ENCODE measurements at regions not wholly inside any gene's neighbourhood (a gene's known extent, or its start where the extent isn't known, plus 50 kb on each side); places are given as distances from the start of the nearest gene placed in this dataset.

DNA sequence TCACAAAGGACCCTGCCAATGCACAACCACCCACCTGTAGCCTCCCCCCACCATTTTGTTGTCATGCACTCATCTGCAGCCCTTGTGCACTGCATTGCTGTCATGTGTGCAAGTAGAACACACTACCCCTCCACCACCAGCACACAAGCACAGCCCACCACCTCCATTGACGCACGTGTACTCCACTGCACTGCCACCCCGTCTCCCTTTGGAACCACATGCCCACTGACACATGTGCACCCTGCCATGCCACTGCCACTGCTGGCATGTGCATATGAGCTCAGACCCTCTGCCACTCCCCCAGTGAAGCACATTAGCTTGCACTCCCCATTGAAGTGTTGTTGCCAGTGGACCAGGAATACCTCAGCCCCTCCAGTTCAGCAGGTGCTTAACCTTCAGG is 530.3 kb upstream of the ACO1 start:
- H3K36me3 ChIP-seq: no peaks in the 10 kb centered on the region
- H3K27me3 ChIP-seq: no peaks in the 10 kb centered on the region
- DNase-seq: no peak
- no peak for TF ChIP-seq CTCF (IDR thresholded peaks at IDR 0.05; ENCODE audit: low read depth, low read length)
- no peaks in the 10 kb centered on the region for H3K9me3 ChIP-seq
- no peak overlapping the region for H3K4me3 ChIP-seq (ENCODE audit: low read depth, low read length)
- no peaks in the 10 kb centered on the region for H3K4me1 ChIP-seq

DNA sequence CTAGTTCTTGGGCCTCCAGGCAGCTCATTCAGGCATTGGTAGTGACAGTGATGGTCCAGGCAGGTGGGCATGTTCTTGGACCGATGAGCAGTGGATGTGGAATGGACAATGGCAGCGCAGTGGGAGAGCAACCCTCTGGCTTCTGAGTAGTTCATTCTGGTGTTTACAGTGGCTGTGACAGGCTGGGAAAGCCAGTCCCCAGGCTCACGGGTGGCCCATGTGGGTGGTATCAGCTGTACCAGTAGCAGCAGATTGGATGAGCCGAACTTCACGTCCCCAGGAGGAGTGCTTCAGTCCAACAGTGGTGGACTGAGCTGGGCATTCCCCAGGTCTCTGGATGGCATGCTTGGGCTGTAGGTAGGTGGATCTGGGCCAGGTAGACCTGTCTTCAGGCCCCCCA is 515.6 kb upstream of the ACO1 start:
- no peaks in the 10 kb centered on the region for H3K27me3 ChIP-seq
- H3K9me3 ChIP-seq: no peaks in the 10 kb centered on the region
- no peak overlapping the region for H3K4me3 ChIP-seq (ENCODE audit: low read depth, low read length)
- TF ChIP-seq CTCF (IDR thresholded peaks at IDR 0.05; ENCODE audit: low read depth, low read length): no peak
- no peak for DNase-seq
- H3K36me3 ChIP-seq: no peaks in the 10 kb centered on the region
- H3K4me1 ChIP-seq: no peaks in the 10 kb centered on the region

DNA sequence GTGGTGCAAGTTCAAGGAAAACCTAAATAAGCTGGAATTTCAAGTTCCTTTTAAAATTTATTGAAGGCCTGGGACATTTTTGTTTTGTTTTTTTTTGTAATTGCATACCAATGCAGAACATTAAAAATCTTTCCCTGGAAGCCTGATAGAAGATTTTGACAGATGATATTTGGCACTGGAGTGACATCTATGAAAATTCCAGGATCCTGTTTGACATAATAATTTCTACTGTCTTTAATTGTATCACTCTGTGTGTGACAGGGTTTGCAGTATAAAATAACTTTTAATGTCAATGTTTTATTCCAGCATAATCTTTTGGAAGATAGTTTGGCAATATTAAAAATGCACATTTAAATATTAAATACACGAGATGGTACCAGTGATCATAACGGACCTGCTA is 514.2 kb upstream of the ACO1 start:
- Histone ChIP-seq H3K4me1 (no peaks in the 10 kb centered on the region), H3K27me3 (no peaks in the 10 kb centered on the region), H3K9me3 (no peaks in the 10 kb centered on the region), H3K4me3 (ENCODE audit: low read depth, low read length) (no peak overlapping the region), H3K36me3 (no peaks in the 10 kb centered on the region)
- TF ChIP-seq CTCF (IDR thresholded peaks at IDR 0.05; ENCODE audit: low read depth, low read length): no peak
- no peak for DNase-seq

GRCh38 chr9:31873722-31874121 is 510.7 kb upstream of the ACO1 start:
- Histone ChIP-seq H3K4me3 (ENCODE audit: low read depth, low read length) (no peak overlapping the region), H3K27me3 (no peaks in the 10 kb centered on the region), H3K9me3 (no peaks in the 10 kb centered on the region), H3K4me1 (no peaks in the 10 kb centered on the region), H3K36me3 (no peaks in the 10 kb centered on the region)
- TF ChIP-seq CTCF (IDR thresholded peaks at IDR 0.05; ENCODE audit: low read depth, low read length): no peak
- DNase-seq: no peak

DNA sequence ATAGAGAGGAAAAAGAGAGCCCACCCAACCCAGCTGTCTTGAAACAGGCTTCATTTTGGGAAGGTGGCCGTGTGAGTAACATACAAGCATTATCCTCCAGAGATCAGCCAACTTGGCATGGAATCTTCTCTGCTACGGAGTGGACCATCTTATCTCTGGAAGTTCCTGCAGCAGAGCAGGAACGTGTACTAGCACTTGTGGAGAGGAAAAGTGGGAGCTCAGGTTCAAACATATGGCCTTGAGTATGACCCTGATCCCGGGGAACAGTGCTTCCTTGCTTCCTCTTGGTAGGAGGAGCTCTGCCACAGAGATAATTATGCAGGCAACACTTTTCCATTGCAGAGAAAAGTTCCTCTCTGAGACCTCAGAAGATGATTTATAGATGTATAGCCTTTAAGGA is 490.4 kb upstream of the ACO1 start:
- H3K9me3 ChIP-seq: no peaks in the 10 kb centered on the region
- no peaks in the 10 kb centered on the region for H3K36me3 ChIP-seq
- H3K4me1 ChIP-seq: no peaks in the 10 kb centered on the region
- TF ChIP-seq CTCF (IDR thresholded peaks at IDR 0.05; ENCODE audit: low read depth, low read length): no peak
- DNase-seq: no peak
- no peak overlapping the region for H3K4me3 ChIP-seq (ENCODE audit: low read depth, low read length)
- no peaks in the 10 kb centered on the region for H3K27me3 ChIP-seq

- H3K4me3 ChIP-seq (ENCODE audit: low read depth, low read length): no peak overlapping the region
- TF ChIP-seq CTCF (IDR thresholded peaks at IDR 0.05; ENCODE audit: low read depth, low read length): no peak
These were observed 476.1 kb upstream of the ACO1 start for GRCh38 chr9:31908158-31908890.

More at GRCh38 chr9:31908158-31908890, 476.1 kb upstream of the ACO1 start:
- no peaks in the 10 kb centered on the region for H3K4me1 ChIP-seq
- no peak for DNase-seq
- H3K27me3 ChIP-seq: no peaks in the 10 kb centered on the region
- no peaks in the 10 kb centered on the region for H3K36me3 ChIP-seq
- H3K9me3 ChIP-seq: no peaks in the 10 kb centered on the region
